OCI-LY7 (cell line): ENCODE measurements at regions not wholly inside any gene's neighbourhood (a gene's known extent, or its start where the extent isn't known, plus 50 kb on each side); places are given as distances from the start of the nearest gene placed in this dataset.

Source experiments
- BruUV-seq: library from RNA; stranded (reverse); fragments of 400-500 nt; replicated peaks from 2 replicates; lab custom pipeline; 2021; lab: Mats Ljungman, UMichigan
- CTCF ChIA-PET: fragments of 300-600 bp; sonication (Branson Sonifier 250); formaldehyde crosslinking; loops from one replicate; lab custom pipeline; 2022; ENCODE audit warnings: antibody characterized with exemption; ENCODE audit not compliant: unreplicated experiment; lab: Charles Lee
- POLR2A ChIA-PET: fragments of 300-600 bp; sonication (Branson Sonifier 250); formaldehyde crosslinking; loops from one replicate; lab custom pipeline; 2022; ENCODE audit warnings: antibody characterized with exemption; lab: Charles Lee
- DNase-seq: peaks from one replicate; pipeline ENCODE4 v3.0.0-alpha.2; 2015; ENCODE audit warnings: low spot score
- H2AFZ ChIP-seq: fragments of 200-600 bp; sonication (generic), shearing (Covaris generic); 2 replicates; pipeline ENCODE4 v1.6.1; 2014; ENCODE audit warnings: mild to moderate bottlenecking, antibody characterized with exemption, low read length, moderate library complexity
- H3K27ac ChIP-seq: fragments of 200-600 bp; sonication (generic); 2 replicates; pipeline ENCODE4 v1.5.1; 2014; ENCODE audit warnings: mixed run types, low read depth, mild to moderate bottlenecking, moderate library complexity, low read length, inconsistent platforms; ENCODE audit not compliant: poor library complexity, severe bottlenecking
- H3K36me3 ChIP-seq: fragments of 200-600 bp; sonication (generic); 2 replicates; pipeline ENCODE4 v1.6.1; 2014; ENCODE audit warnings: mild to moderate bottlenecking, antibody characterized with exemption, low read length, moderate library complexity, mixed read lengths; ENCODE audit not compliant: insufficient read depth
- H3K4me1 ChIP-seq: fragments of 200-600 bp; sonication (generic); 2 replicates; pipeline ENCODE4 v1.5.1; 2014; ENCODE audit warnings: mild to moderate bottlenecking, low read length; ENCODE audit not compliant: insufficient read depth, poor library complexity, severe bottlenecking
- H3K4me2 ChIP-seq: fragments of 200-600 bp; sonication (generic); 2 replicates; pipeline ENCODE4 v1.6.1; 2014; ENCODE audit warnings: mild to moderate bottlenecking, low read length
- H3K4me3 ChIP-seq: fragments of 200-600 bp; sonication (generic); 2 replicates; pipeline ENCODE4 v1.5.1; 2014; ENCODE audit warnings: mild to moderate bottlenecking, low read depth, low read length; ENCODE audit not compliant: poor library complexity, severe bottlenecking
- H3K79me2 ChIP-seq: fragments of 200-600 bp; sonication (generic); 2 replicates; pipeline ENCODE4 v1.6.1; 2016; ENCODE audit warnings: low read depth, mild to moderate bottlenecking, low read length, moderate library complexity, mixed read lengths; ENCODE audit not compliant: insufficient read depth
- H3K9me2 ChIP-seq: fragments of 200-600 bp; sonication (generic); 2 replicates; pipeline ENCODE4 v1.6.1; 2016; ENCODE audit warnings: mild to moderate bottlenecking, low read length, mixed read lengths; ENCODE audit not compliant: insufficient read depth
- H3K9me3 ChIP-seq: fragments of 200-600 bp; sonication (generic); 2 replicates; pipeline ENCODE4 v1.6.1; 2014; ENCODE audit warnings: mild to moderate bottlenecking, mixed run types, low read length, mixed read lengths
- H4K20me1 ChIP-seq: fragments of 200-600 bp; sonication (generic); 2 replicates; pipeline ENCODE4 v1.6.1; 2014; ENCODE audit warnings: mild to moderate bottlenecking, antibody characterized with exemption, low read length, moderate library complexity, mixed read lengths; ENCODE audit not compliant: insufficient read depth
- CTCF ChIP-seq: fragments of 200-600 bp; sonication (generic); conservative IDR thresholded peaks from 2 replicates; pipeline ENCODE4 v1.5.1; 2014; ENCODE audit warnings: mild to moderate bottlenecking, antibody characterized with exemption, low read length, moderate library complexity, mixed read lengths
- EZH2phosphoT487 ChIP-seq: fragments of 200-600 bp; sonication (generic); IDR thresholded peaks from 2 replicates; pipeline ENCODE4 v1.6.1; 2018; ENCODE audit warnings: low read depth, borderline replicate concordance, mild to moderate bottlenecking, mixed run types, antibody characterized with exemption, low read length, moderate library complexity, mixed read lengths
- intact Hi-C: fragments of 100-400 bp; cut with micrococcal nuclease; formaldehyde crosslinking; loops from one replicate; pipeline ENCODE4 v1.10.0; 2022; ENCODE audit not compliant: unreplicated experiment

- TF ChIP-seq EZH2phosphoT487 (no peak), CTCF (no peak)
- intact Hi-C loops = no loop called here
- no peaks in the 10 kb centered on the region for H4K20me1 ChIP-seq
- BruUV-seq = no TSS peak
- DNase-seq = no peak
- ChIA-PET POLR2A (no interaction called here), CTCF (no interaction called here)
- no peaks in the 10 kb centered on the region for H3K79me2 ChIP-seq
- no peak overlapping the region for H2AFZ ChIP-seq
- H3K9me2 ChIP-seq = no peaks in the 10 kb centered on the region
- no peaks in the 10 kb centered on the region for H3K4me1 ChIP-seq
- H3K4me2 ChIP-seq = no peak overlapping the region
- no peak overlapping the region for H3K4me3 ChIP-seq
- H3K9me3 ChIP-seq = no peaks in the 10 kb centered on the region
- no peak overlapping the region for H3K27ac ChIP-seq
- H3K36me3 ChIP-seq = no peaks in the 10 kb centered on the region
These were observed 77.7 kb upstream of the B3GAT1 start for GRCh38 chr11:134489728-134490127.

GRCh38 chr11:134488913-134489312, 76.9 kb upstream of the B3GAT1 start:
- Histone ChIP-seq H4K20me1 (no peaks in the 10 kb centered on the region), H3K4me1 (no peaks in the 10 kb centered on the region), H3K27ac (no peak overlapping the region), H3K4me2 (no peak overlapping the region), H3K9me2 (no peaks in the 10 kb centered on the region), H3K9me3 (no peaks in the 10 kb centered on the region), H2AFZ (no peak overlapping the region), H3K4me3 (no peak overlapping the region), H3K79me2 (no peaks in the 10 kb centered on the region), H3K36me3 (no peaks in the 10 kb centered on the region)
- no peak for TF ChIP-seq CTCF
- TF ChIP-seq EZH2phosphoT487 = no peak
- BruUV-seq = no TSS peak
- intact Hi-C loops = no loop called here
- no peak for DNase-seq
- ChIA-PET CTCF (no interaction called here), POLR2A (interaction anchor here (0.6 kb wide), 1 partner anchor 58 kb away, joined by 3 read pairs; no protein-coding TSS in a partner anchor)

- Histone ChIP-seq H2AFZ (no peak overlapping the region), H3K4me3 (no peak overlapping the region), H3K4me1 (no peaks in the 10 kb centered on the region), H4K20me1 (no peaks in the 10 kb centered on the region), H3K27ac (no peak overlapping the region), H3K36me3 (no peaks in the 10 kb centered on the region), H3K4me2 (no peak overlapping the region), H3K9me3 (no peaks in the 10 kb centered on the region), H3K79me2 (no peaks in the 10 kb centered on the region), H3K9me2 (no peaks in the 10 kb centered on the region)
- no peak for DNase-seq
- intact Hi-C loops = no loop called here
- TF ChIP-seq EZH2phosphoT487 = no peak
- no peak for TF ChIP-seq CTCF
- CTCF ChIA-PET = no interaction called here
- POLR2A ChIA-PET = interaction anchor here (0.6 to 1.1 kb wide), 2 partner anchors 19 to 59 kb away, joined by 3 read pairs; no protein-coding TSS in a partner anchor
- BruUV-seq = no TSS peak
These were observed 76.5 kb upstream of the B3GAT1 start for GRCh38 chr11:134488512-134488911.
